ENCODE measurements at regions not wholly inside any gene's neighbourhood (a gene's known extent, or its start where the extent isn't known, plus 50 kb on each side); places are given as distances from the start of the nearest gene placed in this dataset.
A peak's percentile ranks its signal among the peaks of the same experiment; 100 is the strongest.

DNA sequence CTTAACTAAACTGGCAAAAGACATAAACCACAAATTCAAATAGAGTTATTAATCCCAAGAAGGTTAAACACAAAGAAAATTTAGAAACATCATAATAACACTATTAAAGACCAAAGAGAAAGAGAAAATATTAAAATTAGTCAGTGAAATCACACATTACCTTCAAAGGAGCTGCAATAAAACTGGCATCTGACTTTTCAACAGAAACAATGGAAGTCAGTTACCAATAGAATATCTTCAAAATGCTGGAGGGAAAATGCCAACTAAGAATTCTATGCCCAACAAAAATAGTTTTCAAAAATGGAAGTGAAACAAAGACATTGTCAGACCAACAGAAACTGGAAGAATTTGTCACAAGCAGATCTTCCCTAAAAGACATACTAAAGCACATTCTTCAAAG, 68.7 kb upstream of the RNF7 start:
- no peak for TF ChIP-seq USF1 (IDR thresholded peaks at IDR 0.05)
- TF ChIP-seq EP300 (IDR thresholded peaks at IDR 0.05; ENCODE audit: borderline replicate concordance): no peak
- no peak for TF ChIP-seq CREB1 (IDR thresholded peaks at IDR 0.05; ENCODE audit: low read depth)
- no peak for TF ChIP-seq EGR1 (IDR thresholded peaks at IDR 0.05)
- TF ChIP-seq, protein P1, sequence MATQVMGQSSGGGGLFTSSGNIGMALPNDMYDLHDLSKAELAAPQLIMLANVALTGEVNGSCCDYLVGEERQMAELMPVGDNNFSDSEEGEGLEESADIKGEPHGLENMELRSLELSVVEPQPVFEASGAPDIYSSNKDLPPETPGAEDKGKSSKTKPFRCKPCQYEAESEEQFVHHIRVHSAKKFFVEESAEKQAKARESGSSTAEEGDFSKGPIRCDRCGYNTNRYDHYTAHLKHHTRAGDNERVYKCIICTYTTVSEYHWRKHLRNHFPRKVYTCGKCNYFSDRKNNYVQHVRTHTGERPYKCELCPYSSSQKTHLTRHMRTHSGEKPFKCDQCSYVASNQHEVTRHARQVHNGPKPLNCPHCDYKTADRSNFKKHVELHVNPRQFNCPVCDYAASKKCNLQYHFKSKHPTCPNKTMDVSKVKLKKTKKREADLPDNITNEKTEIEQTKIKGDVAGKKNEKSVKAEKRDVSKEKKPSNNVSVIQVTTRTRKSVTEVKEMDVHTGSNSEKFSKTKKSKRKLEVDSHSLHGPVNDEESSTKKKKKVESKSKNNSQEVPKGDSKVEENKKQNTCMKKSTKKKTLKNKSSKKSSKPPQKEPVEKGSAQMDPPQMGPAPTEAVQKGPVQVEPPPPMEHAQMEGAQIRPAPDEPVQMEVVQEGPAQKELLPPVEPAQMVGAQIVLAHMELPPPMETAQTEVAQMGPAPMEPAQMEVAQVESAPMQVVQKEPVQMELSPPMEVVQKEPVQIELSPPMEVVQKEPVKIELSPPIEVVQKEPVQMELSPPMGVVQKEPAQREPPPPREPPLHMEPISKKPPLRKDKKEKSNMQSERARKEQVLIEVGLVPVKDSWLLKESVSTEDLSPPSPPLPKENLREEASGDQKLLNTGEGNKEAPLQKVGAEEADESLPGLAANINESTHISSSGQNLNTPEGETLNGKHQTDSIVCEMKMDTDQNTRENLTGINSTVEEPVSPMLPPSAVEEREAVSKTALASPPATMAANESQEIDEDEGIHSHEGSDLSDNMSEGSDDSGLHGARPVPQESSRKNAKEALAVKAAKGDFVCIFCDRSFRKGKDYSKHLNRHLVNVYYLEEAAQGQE (IDR thresholded peaks at IDR 0.05; ENCODE audit: low read depth): no peak
- no peak for TF ChIP-seq TAF1 (IDR thresholded peaks at IDR 0.05; ENCODE audit: low read depth)
- TF ChIP-seq CEBPB (IDR thresholded peaks at IDR 0.05): no peak
- TF ChIP-seq ZBTB7A (IDR thresholded peaks at IDR 0.05; ENCODE audit: low read depth): no peak
- no peak for TF ChIP-seq RAD21 (IDR thresholded peaks at IDR 0.05; ENCODE audit: low read depth)
- TF ChIP-seq TEAD4 (IDR thresholded peaks at IDR 0.05): no peak
- no peak for TF ChIP-seq TCF12 (IDR thresholded peaks at IDR 0.05; ENCODE audit: low read depth)
- TF ChIP-seq FOXM1 (IDR thresholded peaks at IDR 0.05; ENCODE audit: borderline replicate concordance, low read depth): no peak
- no peak for TF ChIP-seq NFIC (IDR thresholded peaks at IDR 0.05)
- TF ChIP-seq, protein P2, sequence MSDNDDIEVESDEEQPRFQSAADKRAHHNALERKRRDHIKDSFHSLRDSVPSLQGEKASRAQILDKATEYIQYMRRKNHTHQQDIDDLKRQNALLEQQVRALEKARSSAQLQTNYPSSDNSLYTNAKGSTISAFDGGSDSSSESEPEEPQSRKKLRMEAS (IDR thresholded peaks at IDR 0.05): no peak
- no peak for TF ChIP-seq YY1 (IDR thresholded peaks at IDR 0.05; ENCODE audit: low read depth)

- TF ChIP-seq EGR1 (IDR thresholded peaks at IDR 0.05) (no peak), CREB1 (IDR thresholded peaks at IDR 0.05; ENCODE audit: low read depth) (no peak), FOXM1 (IDR thresholded peaks at IDR 0.05; ENCODE audit: borderline replicate concordance, low read depth) (no peak), CEBPB (IDR thresholded peaks at IDR 0.05) (no peak)
- TF ChIP-seq, protein P2 (IDR thresholded peaks at IDR 0.05): no peak
Observed at GRCh38 chr3:141677701-141678100, 60.4 kb upstream of the RNF7 start.

DNA sequence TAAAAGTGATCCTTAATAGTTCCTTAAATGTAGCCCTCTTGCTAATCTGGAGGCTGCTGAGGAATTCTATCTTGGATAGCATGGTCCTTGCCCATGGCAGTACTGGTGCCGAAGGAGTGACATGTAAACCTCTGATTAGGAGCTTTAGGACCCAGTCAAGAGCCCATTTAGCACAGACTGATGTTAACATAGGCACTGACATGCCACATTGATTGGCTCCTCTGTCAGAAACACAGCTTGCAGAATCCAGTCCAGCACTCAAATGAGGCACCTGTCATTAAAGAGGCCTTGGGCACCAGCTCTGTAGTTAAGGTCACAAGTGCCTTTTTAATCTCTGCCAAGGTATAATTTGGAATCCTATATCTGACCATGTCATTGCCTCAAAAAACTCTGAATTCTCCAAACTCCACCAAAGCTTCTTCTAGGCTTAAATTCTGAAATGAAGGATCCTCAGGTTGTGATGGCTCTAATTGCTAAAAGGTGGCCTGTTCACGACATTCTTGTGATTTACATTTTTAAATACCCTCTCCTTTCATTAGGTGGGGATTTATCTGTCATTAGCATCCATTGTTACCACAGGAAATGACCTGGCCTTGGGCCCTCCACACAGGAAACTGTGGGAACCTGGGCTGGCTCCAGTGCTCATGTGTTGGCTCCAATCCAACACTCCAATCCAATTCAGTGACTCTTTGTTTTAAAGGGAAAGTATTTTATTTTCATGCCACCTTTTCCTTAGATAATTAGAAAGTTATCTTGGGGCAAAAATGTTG, 57.3 kb upstream of the RNF7 start:
- TF ChIP-seq, protein P1 (IDR thresholded peaks at IDR 0.05; ENCODE audit: low read depth): no peak
- TF ChIP-seq USF1 (IDR thresholded peaks at IDR 0.05) (no peak), CREB1 (IDR thresholded peaks at IDR 0.05; ENCODE audit: low read depth) (no peak), YY1 (IDR thresholded peaks at IDR 0.05; ENCODE audit: low read depth) (0 out of 2 replicates have a peak, but pooled peaks have one; percentile 29), TCF12 (IDR thresholded peaks at IDR 0.05; ENCODE audit: low read depth) (peak; percentile 57; the same call in 1 of the 2 replicates), FOXM1 (IDR thresholded peaks at IDR 0.05; ENCODE audit: borderline replicate concordance, low read depth) (no peak), NFIC (IDR thresholded peaks at IDR 0.05) (peak; percentile 95), CEBPB (IDR thresholded peaks at IDR 0.05) (no peak), RAD21 (IDR thresholded peaks at IDR 0.05; ENCODE audit: low read depth) (no peak), TEAD4 (IDR thresholded peaks at IDR 0.05) (peak; percentile 17; the same call in 1 of the 2 replicates), EP300 (IDR thresholded peaks at IDR 0.05; ENCODE audit: borderline replicate concordance) (peak; percentile 64; the same call in 1 of the 2 replicates)

DNA sequence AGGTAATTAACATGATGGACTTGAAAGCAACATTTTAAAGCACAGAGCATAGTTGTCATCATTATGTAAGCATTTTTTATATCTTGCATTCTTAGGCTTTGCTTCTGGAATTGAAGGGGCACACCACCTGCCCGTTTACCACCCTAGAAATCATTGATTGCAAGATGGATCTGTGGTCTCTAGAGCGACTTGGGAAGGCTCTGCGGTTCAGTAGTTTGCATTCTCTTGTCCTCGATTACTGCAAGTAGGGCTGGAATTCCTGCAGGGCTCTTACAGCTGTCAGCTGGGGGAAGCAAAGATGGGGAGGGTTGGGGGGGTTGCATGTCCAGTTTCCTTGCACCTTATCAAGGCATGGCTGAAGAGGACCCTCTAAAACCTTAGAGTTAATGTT, 56.7 kb upstream of the RNF7 start:
- TF ChIP-seq, protein P1 (IDR thresholded peaks at IDR 0.05; ENCODE audit: low read depth): no peak
- TF ChIP-seq RAD21 (IDR thresholded peaks at IDR 0.05; ENCODE audit: low read depth): no peak
- no peak for TF ChIP-seq EGR1 (IDR thresholded peaks at IDR 0.05)
- TF ChIP-seq CEBPB (IDR thresholded peaks at IDR 0.05): no peak
- no peak for TF ChIP-seq TEAD4 (IDR thresholded peaks at IDR 0.05)
- TF ChIP-seq FOXM1 (IDR thresholded peaks at IDR 0.05; ENCODE audit: borderline replicate concordance, low read depth): no peak
- no peak for TF ChIP-seq CREB1 (IDR thresholded peaks at IDR 0.05; ENCODE audit: low read depth)

Measured in Ishikawa (cell line).